ENCODE measurements at regions not wholly inside any gene's neighbourhood (a gene's known extent, or its start where the extent isn't known, plus 50 kb on each side); places are given as distances from the start of the nearest gene placed in this dataset.
A peak's percentile ranks its signal among the peaks of the same experiment; 100 is the strongest.
"Not testable (repeated sequence)": the region's sequence is repeated elsewhere in the genome, so short reads cannot be mapped to it uniquely, and the experiment has no call there.

DNA sequence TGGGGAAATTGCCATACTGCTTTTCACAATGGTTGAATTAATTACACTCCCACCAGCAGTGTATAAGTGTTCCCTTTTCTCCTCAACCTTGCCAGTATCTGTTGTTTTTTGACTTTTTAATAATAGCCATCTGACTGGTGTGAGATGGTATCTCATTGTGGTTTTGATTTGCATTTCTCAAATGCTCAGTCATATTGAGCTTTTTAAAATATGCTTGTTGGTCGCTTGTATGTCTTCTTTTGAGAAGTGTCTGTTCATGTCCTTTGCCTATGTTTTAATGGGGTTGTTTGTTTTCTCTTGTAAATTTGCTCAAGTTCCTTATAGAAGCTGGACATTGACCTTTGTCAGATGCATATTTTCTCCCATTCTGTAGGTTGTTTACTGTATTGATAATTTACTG, 75.4 kb upstream of the ARX start:
- H3K9me3 Mint-ChIP-seq; POLR2A ChIA-PET; H3K4me3 Mint-ChIP-seq; H3K36me3 Mint-ChIP-seq (ENCODE audit: low read depth); H3K27ac Mint-ChIP-seq; H3K4me1 Mint-ChIP-seq; DNase-seq: not testable (repeated sequence)
- CTCF ChIA-PET = interaction anchor here (0.8 kb wide), 1 partner anchor 74 kb away, joined by 3 read pairs; no protein-coding TSS in a partner anchor
- peaks cover 11% of the 10 kb centered on the region for H3K27me3 Mint-ChIP-seq

DNA sequence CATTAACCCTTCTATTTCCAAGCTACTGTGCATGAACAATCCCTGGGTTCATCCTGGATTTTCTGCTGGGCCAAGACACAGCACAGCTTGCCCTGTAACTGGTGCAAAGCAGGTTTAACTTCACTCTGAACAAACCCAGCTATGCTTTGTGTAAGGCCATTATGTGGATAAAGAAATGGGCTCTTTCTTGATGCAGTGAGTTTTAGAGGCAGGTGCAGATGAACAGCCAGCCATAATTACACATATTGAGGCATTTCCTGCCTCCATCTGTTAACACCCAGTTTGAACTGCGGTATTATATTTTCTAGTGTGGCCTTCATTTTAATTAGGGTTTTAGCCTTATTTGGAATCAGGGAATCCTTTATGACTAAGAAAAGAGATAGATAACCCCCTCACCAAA, 68.7 kb upstream of the ARX start:
- POLR2A ChIA-PET = no interaction called here
- H3K4me3 Mint-ChIP-seq = no peak overlapping the region
- no peak overlapping the region for H3K27ac Mint-ChIP-seq
- CTCF ChIA-PET = no interaction called here
- H3K9me3 Mint-ChIP-seq = no peaks in the 10 kb centered on the region
- no peaks in the 10 kb centered on the region for H3K4me1 Mint-ChIP-seq
- no peaks in the 10 kb centered on the region for H3K36me3 Mint-ChIP-seq (ENCODE audit: low read depth)
- H3K27me3 Mint-ChIP-seq = peaks cover 2% of the 10 kb centered on the region
- no peak for DNase-seq

DNA sequence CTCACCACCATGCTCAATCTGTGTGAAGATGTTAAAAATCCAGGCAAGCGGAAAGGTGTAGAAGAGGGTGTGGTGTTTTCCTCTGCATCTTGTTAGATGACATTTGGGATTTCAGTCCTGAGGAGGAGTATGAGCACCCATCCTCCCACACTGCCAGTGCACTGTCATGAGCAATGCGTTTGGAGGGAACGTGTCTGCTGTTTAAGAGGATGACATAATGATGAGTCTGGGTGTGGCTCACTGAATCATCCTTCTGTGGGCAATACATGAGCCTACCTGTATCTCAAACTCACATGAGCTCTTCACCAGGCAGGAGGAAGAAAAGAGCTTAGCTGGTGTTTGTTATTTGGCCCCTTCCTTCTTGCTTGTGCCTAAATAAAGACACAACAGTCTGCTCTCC, 67.9 kb upstream of the ARX start:
- no peaks in the 10 kb centered on the region for H3K27me3 Mint-ChIP-seq
- ChIA-PET POLR2A (no interaction called here), CTCF (no interaction called here)
- no peaks in the 10 kb centered on the region for H3K36me3 Mint-ChIP-seq (ENCODE audit: low read depth)
- no peak overlapping the region for H3K27ac Mint-ChIP-seq
- no peaks in the 10 kb centered on the region for H3K4me1 Mint-ChIP-seq
- DNase-seq = no peak
- H3K9me3 Mint-ChIP-seq = no peaks in the 10 kb centered on the region
- H3K4me3 Mint-ChIP-seq = no peak overlapping the region

DNA sequence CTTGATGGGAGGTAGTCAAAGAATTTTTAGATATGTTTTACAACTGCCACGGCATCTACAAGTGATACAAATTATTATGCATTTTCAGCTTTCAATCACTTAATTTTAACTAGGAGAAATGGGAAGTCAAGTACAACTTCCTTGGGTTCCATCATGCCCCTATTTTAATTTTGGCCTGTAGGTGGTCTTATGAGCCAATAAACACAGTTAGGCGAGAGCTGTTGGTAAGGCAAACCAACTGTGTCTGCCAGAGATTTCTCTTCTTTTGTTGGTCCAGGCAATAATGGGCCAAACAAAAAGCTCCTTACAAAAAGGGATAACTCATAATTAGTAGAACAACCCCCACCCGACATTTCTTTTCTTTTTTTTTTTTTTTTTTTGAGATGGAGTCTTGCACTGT, 63.3 kb upstream of the ARX start:
- peaks cover 7% of the 10 kb centered on the region for H3K27me3 Mint-ChIP-seq
- no peak overlapping the region for H3K4me3 Mint-ChIP-seq
- no peaks in the 10 kb centered on the region for H3K36me3 Mint-ChIP-seq (ENCODE audit: low read depth)
- H3K9me3 Mint-ChIP-seq = no peaks in the 10 kb centered on the region
- no peaks in the 10 kb centered on the region for H3K4me1 Mint-ChIP-seq
- CTCF ChIA-PET = no interaction called here
- DNase-seq = no peak
- H3K27ac Mint-ChIP-seq = no peak overlapping the region
- POLR2A ChIA-PET = no interaction called here

DNA sequence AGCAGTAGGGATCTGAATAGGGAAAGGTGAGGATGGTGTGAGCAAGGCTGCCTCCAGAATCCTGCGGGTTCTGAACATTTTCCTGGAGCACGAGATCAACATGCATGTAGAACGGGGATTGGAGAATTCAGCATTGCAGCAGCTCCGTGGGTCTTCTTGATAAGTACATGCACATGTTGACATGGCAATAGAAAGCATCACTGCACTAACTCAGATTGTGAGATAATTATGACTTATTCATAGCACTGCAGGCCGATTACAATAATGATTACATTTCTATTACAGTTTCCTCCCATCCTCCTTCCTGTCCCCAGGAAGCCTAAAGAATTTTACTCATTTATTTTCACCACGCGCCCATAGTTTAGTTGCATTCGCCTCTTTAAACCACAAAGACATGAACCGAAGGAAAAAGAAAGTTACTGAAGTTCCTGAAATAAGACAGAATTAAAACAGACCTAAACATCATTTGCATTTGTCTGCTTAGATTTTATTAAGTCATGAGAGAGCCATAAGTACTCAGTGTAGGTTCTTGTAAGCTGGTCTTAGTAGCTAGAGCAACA, 61.3 kb upstream of the ARX start:
- peaks cover 7% of the 10 kb centered on the region for H3K27me3 Mint-ChIP-seq
- POLR2A ChIA-PET = no interaction called here
- CTCF ChIA-PET = interaction anchor here (1.6 kb wide), 1 partner anchor 10 kb away, joined by 3 read pairs; no protein-coding TSS in a partner anchor
- no peak for DNase-seq
- H3K9me3 Mint-ChIP-seq = no peaks in the 10 kb centered on the region
- H3K4me1 Mint-ChIP-seq = no peaks in the 10 kb centered on the region
- no peak overlapping the region for H3K27ac Mint-ChIP-seq
- H3K36me3 Mint-ChIP-seq (ENCODE audit: low read depth) = no peaks in the 10 kb centered on the region
- no peak overlapping the region for H3K4me3 Mint-ChIP-seq

DNA sequence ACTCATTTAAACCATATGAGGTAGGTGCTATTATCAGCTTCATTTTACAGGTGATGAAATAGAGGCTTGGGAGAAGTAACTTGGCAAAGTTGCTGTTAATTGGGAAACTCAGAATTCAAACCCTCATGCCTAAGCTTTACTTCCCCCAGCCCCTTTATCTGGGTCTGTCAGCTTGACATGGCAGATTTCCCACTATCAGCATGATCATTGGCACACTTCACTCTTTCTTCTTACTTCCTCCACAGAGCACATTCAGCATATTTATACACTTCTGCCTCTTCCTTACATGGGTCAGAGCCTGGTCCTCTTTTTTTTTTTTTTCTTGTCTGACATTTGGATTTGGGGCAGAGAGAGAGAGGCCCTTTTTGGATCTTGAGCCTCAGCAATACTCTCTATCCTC, 56.5 kb upstream of the ARX start:
- Mint-ChIP-seq H3K27ac (no peak overlapping the region), H3K36me3 (ENCODE audit: low read depth) (no peaks in the 10 kb centered on the region), H3K27me3 (peaks cover 3% of the 10 kb centered on the region), H3K4me3 (no peak overlapping the region), H3K4me1 (peaks cover 13% of the 10 kb centered on the region), H3K9me3 (peaks cover 2% of the 10 kb centered on the region)
- no peak for DNase-seq
- ChIA-PET POLR2A (no interaction called here), CTCF (no interaction called here)

DNA sequence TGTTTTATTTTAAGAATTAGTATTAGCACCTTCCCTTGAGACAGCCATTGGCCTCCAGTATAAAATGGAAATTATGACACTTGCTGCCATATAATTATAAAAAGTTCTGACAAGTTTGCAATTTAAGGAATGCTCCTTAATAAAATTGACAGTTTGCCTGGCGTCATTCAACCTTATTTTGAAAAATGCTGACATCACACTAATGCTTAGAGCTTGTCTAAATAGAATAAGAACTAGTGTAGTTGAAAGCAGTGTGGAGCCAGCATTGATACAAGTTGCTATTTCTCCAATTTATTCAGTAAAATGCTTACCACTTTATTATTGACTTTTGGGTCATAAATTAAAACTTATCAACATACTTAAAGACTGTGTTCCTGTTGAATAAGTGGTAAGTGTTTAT, 54.3 kb upstream of the ARX start:
- no peak for DNase-seq
- peaks cover 21% of the 10 kb centered on the region for H3K4me1 Mint-ChIP-seq
- ChIA-PET CTCF (no interaction called here), POLR2A (no interaction called here)
- no peak overlapping the region for H3K4me3 Mint-ChIP-seq
- peaks cover under 1% of the 10 kb centered on the region for H3K27me3 Mint-ChIP-seq
- H3K9me3 Mint-ChIP-seq = peaks cover 2% of the 10 kb centered on the region
- H3K36me3 Mint-ChIP-seq (ENCODE audit: low read depth) = no peaks in the 10 kb centered on the region
- no peak overlapping the region for H3K27ac Mint-ChIP-seq

DNA sequence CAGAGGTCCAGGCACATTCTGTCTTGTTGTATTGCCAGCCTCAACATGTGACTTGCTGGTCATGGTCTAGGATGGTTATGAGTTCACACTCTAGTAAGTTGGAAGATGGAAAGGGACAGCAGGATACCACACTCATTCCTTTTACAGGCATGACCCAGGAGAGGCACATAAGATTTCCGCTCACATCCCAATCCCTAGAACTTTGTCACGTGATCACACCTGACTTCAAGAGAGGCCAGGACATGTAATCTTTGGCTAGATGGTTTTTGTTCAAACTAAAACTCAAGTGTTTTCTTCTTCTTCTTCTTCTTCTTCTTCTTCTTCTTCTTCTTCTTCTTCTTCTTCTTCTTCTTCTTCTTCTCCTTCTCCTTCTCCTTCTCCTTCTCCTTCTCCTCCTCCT, 53.4 kb upstream of the ARX start:
- H3K36me3 Mint-ChIP-seq (ENCODE audit: low read depth) = no peaks in the 10 kb centered on the region
- H3K27me3 Mint-ChIP-seq = peaks cover 2% of the 10 kb centered on the region
- no peak for DNase-seq
- H3K4me1 Mint-ChIP-seq = peaks cover 21% of the 10 kb centered on the region
- peaks cover 2% of the 10 kb centered on the region for H3K9me3 Mint-ChIP-seq
- no peak overlapping the region for H3K4me3 Mint-ChIP-seq
- H3K27ac Mint-ChIP-seq = no peak overlapping the region
- ChIA-PET POLR2A (no interaction called here), CTCF (no interaction called here)

DNA sequence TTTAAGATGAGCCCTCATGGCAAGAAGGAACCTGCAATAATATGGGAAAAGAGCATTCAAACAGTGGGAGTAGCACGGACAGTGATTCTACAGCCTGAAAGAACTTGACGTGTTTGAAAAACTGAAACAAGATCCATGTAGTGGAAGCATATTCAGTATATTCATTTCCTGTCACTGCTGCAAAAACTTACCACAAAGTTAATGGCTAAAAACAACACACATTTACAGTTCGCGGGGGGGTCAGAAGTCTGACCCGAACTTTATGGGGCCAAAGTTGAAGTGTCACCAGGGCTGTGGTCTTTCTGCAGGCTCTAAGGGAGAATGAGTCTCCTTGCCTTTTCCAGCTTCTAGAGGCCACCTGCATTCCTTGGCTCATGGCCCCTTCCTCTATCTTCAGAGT, 52.6 kb upstream of the ARX start:
- DNase-seq = no peak
- Mint-ChIP-seq H3K4me3 (no peak overlapping the region), H3K4me1 (peaks cover 21% of the 10 kb centered on the region), H3K36me3 (ENCODE audit: low read depth) (no peaks in the 10 kb centered on the region), H3K27ac (peak overlapping the region; percentile 79), H3K9me3 (peaks cover 2% of the 10 kb centered on the region), H3K27me3 (peaks cover 2% of the 10 kb centered on the region)
- ChIA-PET CTCF (no interaction called here), POLR2A (no interaction called here)

DNA sequence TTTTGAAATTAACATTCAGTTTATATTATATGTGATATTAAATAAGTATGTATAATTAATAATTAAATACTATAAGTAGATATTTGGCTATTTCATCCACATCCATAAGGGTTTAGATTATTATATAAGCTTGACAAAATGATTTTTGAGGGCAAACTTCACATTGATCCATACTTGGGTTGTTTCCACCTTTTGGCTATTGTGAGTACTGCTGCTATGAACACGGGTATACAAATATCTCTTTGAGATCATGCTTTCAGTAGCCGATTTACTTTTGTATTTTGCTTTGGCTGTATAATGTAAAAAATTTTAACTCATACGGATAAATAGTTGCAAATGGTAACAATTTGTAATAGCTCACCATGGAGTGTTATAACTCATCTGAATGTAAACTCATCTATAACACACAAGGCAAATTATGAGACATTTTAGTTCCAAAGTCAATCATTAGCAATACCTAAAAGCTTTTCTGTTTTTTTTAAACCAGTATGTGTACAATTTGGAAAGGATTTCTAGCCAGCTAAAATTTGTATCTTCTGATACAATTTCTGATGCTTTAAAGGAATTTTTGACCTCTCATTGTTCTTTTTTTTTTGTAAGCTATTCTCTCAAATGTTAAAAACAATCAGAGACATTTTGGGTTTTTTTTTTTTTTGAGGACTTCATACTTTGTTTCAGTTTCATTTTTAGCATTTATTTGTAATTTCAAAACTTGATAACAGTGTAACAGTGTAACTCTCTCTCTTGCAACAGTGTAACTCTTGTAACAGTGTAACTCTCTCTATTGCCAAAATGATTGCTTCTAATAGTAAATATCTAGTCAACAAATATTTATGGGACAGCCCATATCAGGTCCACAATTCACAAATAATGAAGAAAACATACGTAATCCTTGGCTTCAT, 51.8 kb upstream of the ARX start:
- peaks cover 21% of the 10 kb centered on the region for H3K4me1 Mint-ChIP-seq
- peak overlapping the region; percentile 79 for H3K27ac Mint-ChIP-seq
- peaks cover 2% of the 10 kb centered on the region for H3K27me3 Mint-ChIP-seq
- H3K36me3 Mint-ChIP-seq (ENCODE audit: low read depth) = no peaks in the 10 kb centered on the region
- CTCF ChIA-PET = interaction anchor here (0.6 to 1.3 kb wide), 3 partner anchors 10 to 21 kb away, joined by 3 to 4 read pairs (median 3); no protein-coding TSS in a partner anchor
- peaks cover 2% of the 10 kb centered on the region for H3K9me3 Mint-ChIP-seq
- no peak for DNase-seq
- peak overlapping the region; percentile 40 for H3K4me3 Mint-ChIP-seq
- POLR2A ChIA-PET = no interaction called here

DNA sequence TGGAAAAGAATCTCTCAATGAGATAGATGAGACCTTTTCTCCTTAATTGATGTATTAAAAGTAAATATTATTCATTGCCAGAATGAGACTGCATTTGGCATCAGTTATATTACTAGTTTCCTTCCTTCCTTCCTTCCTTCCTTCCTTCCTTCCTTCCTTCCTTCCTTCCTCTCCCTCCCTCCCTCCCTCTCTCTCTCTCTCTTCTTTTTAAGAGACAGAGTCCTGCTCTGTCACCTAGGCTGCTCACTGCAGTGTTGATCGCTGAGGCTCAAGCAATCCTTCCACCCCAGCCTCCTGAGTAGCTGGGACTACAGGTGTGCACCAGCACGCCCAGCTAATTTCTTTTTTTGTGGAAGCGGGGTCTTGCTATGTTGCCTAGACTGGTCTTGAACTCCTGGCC, 50.4 kb upstream of the ARX start:
- no peaks in the 10 kb centered on the region for H3K36me3 Mint-ChIP-seq (ENCODE audit: low read depth)

More for the DNA sequence above, 50.4 kb upstream of the ARX start:
- Mint-ChIP-seq H3K27ac (no peak overlapping the region), H3K4me3 (no peak overlapping the region), H3K9me3 (peaks cover 2% of the 10 kb centered on the region), H3K4me1 (peaks cover 21% of the 10 kb centered on the region), H3K27me3 (peaks cover 2% of the 10 kb centered on the region)
- ChIA-PET CTCF (interaction anchor here (1.3 kb wide), 1 partner anchor 12 kb away, joined by 3 read pairs; no protein-coding TSS in a partner anchor), POLR2A (no interaction called here)
- DNase-seq = no peak
